ENCODE measurements at regions not wholly inside any gene's neighbourhood (a gene's known extent, or its start where the extent isn't known, plus 50 kb on each side); places are given as distances from the start of the nearest gene placed in this dataset.

DNA sequence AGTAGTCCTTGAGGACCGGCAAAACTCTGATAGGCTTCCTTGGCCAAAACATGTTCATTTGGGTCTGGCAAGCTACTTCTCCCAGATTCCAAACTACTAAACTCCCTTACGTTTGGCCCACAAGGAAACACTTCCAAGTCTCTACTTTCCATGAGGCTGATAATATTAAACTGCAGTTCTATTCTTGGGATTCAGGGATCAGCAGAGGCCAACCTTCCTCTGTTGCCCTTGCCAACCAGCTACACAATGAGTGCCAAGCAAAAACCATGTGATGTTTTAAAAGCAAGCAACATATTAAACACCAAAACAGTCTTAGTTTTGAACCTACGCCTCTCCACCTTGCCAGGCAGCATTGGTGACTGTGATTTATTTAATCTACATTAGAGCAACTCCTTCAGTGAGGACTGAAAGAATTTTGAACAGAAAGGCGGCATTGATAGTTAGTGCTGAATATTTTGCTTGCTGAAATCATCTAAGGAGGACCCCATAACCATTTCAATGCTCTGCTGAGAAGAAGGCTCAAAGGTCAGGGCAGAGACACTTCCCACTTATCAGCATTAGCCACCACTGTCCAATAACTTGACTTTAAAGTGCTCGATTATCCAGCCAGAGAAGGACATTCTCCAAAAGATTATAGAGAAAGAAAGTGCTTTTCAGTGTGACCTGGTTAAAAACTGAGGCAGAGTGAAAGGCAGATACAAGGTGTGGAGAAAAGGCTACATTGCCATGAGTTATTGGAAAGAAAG is 287.1 kb downstream of the TBC1D4 start:
- Histone ChIP-seq H3K4me3 (no peak overlapping the region), H4K20me1 (ENCODE audit: low read depth) (no peaks in the 10 kb centered on the region), H3K27me3 (no peaks in the 10 kb centered on the region), H3K27ac (no peak overlapping the region), H2AFZ (replicated peaks) (peak overlapping the region; percentile 78), H3K4me1 (peaks cover 52% of the 10 kb centered on the region), H3K36me3 (peaks cover 3% of the 10 kb centered on the region), H3K79me2 (ENCODE audit: low read depth) (no peaks in the 10 kb centered on the region), H3K9ac (no peak overlapping the region), H3K9me3 (ENCODE audit: low read depth) (no peaks in the 10 kb centered on the region), H3F3A (ENCODE audit: low read depth) (peaks cover 18% of the 10 kb centered on the region), H3K4me2 (peak overlapping the region; percentile 72)
- Mint-ChIP-seq H3K4me3 (peak overlapping the region; percentile 25), H3K27ac (peak overlapping the region; percentile 80), H3K27me3 (ENCODE audit: insufficient read depth, low read depth) (peaks cover 3% of the 10 kb centered on the region), H3K36me3 (peaks cover 9% of the 10 kb centered on the region), H3K4me1 (peaks cover 64% of the 10 kb centered on the region), H3K9me3 (peaks cover 18% of the 10 kb centered on the region)
- no peak for DNase-seq (ENCODE audit: low spot score)
- no peak for TF ChIP-seq EZH2 (IDR thresholded peaks at IDR 0.05)
- TF ChIP-seq, protein P1, sequence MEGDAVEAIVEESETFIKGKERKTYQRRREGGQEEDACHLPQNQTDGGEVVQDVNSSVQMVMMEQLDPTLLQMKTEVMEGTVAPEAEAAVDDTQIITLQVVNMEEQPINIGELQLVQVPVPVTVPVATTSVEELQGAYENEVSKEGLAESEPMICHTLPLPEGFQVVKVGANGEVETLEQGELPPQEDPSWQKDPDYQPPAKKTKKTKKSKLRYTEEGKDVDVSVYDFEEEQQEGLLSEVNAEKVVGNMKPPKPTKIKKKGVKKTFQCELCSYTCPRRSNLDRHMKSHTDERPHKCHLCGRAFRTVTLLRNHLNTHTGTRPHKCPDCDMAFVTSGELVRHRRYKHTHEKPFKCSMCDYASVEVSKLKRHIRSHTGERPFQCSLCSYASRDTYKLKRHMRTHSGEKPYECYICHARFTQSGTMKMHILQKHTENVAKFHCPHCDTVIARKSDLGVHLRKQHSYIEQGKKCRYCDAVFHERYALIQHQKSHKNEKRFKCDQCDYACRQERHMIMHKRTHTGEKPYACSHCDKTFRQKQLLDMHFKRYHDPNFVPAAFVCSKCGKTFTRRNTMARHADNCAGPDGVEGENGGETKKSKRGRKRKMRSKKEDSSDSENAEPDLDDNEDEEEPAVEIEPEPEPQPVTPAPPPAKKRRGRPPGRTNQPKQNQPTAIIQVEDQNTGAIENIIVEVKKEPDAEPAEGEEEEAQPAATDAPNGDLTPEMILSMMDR (IDR thresholded peaks at IDR 0.05) = no peak
- TF ChIP-seq EZH2phosphoT487 (IDR thresholded peaks at IDR 0.05) = no peak

DNA sequence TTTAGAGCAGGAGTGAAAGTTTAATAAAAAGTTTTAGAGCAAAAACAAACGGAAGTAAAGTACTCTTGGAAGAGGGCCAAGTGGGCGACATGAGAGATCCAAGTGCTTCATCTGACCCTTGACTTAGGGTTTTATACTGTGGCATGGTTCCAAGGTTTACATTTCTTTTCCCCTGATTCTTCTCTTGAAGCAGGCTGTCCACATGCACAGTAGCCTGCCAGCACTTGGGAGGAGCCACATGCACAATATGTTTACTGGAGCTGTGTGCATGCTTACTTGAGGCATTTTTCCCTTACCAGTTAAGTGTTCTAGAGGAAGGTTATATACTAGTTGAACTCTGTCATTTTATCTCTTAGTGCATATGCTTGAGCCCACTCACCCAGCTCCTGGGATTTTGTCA is 295.6 kb downstream of the TBC1D4 start:
- Mint-ChIP-seq H3K9me3 (peaks cover 68% of the 10 kb centered on the region), H3K27ac (no peak overlapping the region), H3K4me1 (no peaks in the 10 kb centered on the region), H3K36me3 (peaks cover 31% of the 10 kb centered on the region), H3K4me3 (no peak overlapping the region), H3K27me3 (ENCODE audit: insufficient read depth, low read depth) (no peaks in the 10 kb centered on the region)
- no peaks in the 10 kb centered on the region for H4K20me1 ChIP-seq (ENCODE audit: low read depth)
- no peaks in the 10 kb centered on the region for H3K4me1 ChIP-seq
- H3K4me3 ChIP-seq = no peak overlapping the region
- H3K4me2 ChIP-seq = no peak overlapping the region
- H3K27ac ChIP-seq = no peak overlapping the region
- no peak for DNase-seq (ENCODE audit: low spot score)
- TF ChIP-seq, protein P1 (IDR thresholded peaks at IDR 0.05) = no peak
- TF ChIP-seq EZH2 (IDR thresholded peaks at IDR 0.05) (no peak), EZH2phosphoT487 (IDR thresholded peaks at IDR 0.05) (no peak)
- no peak overlapping the region for H2AFZ ChIP-seq (replicated peaks)
- peaks cover 6% of the 10 kb centered on the region for H3K36me3 ChIP-seq
- H3F3A ChIP-seq (ENCODE audit: low read depth) = no peaks in the 10 kb centered on the region
- H3K79me2 ChIP-seq (ENCODE audit: low read depth) = no peaks in the 10 kb centered on the region
- peaks cover 7% of the 10 kb centered on the region for H3K9me3 ChIP-seq (ENCODE audit: low read depth)
- no peaks in the 10 kb centered on the region for H3K27me3 ChIP-seq
- H3K9ac ChIP-seq = no peak overlapping the region

DNA sequence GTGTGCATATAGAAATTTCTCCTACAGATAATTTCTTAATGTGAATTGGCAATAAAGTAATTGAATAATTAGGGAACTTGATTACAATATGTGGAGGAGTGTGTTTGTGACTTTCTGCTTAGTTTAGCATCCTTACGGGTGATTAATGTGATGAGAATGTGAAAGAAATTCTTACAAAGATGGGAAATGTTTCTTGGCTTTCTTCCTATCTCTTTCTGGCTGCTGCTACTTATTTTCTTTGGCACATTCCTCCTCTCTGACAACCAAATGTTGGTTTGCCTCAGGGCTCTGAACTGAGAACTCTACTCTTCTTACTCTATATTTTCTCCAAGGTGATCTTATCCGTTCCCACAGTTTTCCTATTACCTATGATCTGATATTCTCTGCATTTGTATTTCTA is 300.1 kb downstream of the TBC1D4 start:
- Mint-ChIP-seq H3K4me1 (no peaks in the 10 kb centered on the region), H3K27me3 (ENCODE audit: insufficient read depth, low read depth) (peaks cover 2% of the 10 kb centered on the region), H3K9me3 (peaks cover 39% of the 10 kb centered on the region), H3K36me3 (peaks cover 17% of the 10 kb centered on the region), H3K27ac (no peak overlapping the region), H3K4me3 (no peak overlapping the region)
- Histone ChIP-seq H3K27ac (no peak overlapping the region), H3K36me3 (no peaks in the 10 kb centered on the region), H4K20me1 (ENCODE audit: low read depth) (no peaks in the 10 kb centered on the region), H3K9ac (no peak overlapping the region), H2AFZ (replicated peaks) (no peak overlapping the region), H3K9me3 (ENCODE audit: low read depth) (peaks cover 7% of the 10 kb centered on the region), H3K4me1 (no peaks in the 10 kb centered on the region), H3K27me3 (no peaks in the 10 kb centered on the region), H3K79me2 (ENCODE audit: low read depth) (no peaks in the 10 kb centered on the region), H3K4me3 (no peak overlapping the region), H3F3A (ENCODE audit: low read depth) (no peaks in the 10 kb centered on the region), H3K4me2 (no peak overlapping the region)
- no peak for TF ChIP-seq EZH2phosphoT487 (IDR thresholded peaks at IDR 0.05)
- DNase-seq (ENCODE audit: low spot score) = no peak

DNA sequence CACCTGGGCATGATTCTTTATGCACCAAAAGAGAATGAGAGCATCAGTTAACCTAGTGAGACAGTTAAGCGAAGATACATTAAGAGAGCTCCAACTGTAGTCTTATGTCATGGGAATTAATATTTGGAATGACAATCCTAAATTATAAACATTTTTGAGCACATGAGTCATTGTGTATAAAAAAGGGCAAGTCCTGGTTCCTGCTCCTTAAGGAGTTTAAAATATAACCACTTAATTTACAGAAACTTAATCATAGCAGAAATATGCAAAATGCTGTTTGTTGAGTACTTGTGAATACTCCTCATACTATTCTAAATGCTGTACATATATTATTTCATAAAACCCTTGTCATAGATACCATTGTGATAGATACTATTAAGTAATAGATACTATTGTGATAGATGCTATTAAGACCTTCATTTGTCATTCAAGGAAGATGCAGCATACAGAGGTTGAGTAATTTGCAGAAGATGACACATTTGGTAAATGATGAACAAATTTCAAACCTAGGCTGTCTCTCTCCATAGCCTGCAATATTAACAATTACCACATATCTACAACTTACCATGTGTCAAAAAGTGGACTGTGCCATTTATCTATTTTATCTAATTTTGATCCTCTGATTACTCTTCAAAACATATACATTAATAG is 301.0 kb downstream of the TBC1D4 start:
- Histone ChIP-seq H4K20me1 (ENCODE audit: low read depth) (no peaks in the 10 kb centered on the region), H3K4me2 (no peak overlapping the region), H3K4me1 (no peaks in the 10 kb centered on the region), H3F3A (ENCODE audit: low read depth) (no peaks in the 10 kb centered on the region), H2AFZ (replicated peaks) (no peak overlapping the region), H3K79me2 (ENCODE audit: low read depth) (no peaks in the 10 kb centered on the region), H3K4me3 (no peak overlapping the region), H3K27ac (no peak overlapping the region), H3K36me3 (no peaks in the 10 kb centered on the region), H3K9me3 (ENCODE audit: low read depth) (peaks cover 7% of the 10 kb centered on the region), H3K27me3 (no peaks in the 10 kb centered on the region), H3K9ac (no peak overlapping the region)
- Mint-ChIP-seq H3K9me3 (peaks cover 39% of the 10 kb centered on the region), H3K27ac (no peak overlapping the region), H3K27me3 (ENCODE audit: insufficient read depth, low read depth) (peaks cover 2% of the 10 kb centered on the region), H3K4me1 (no peaks in the 10 kb centered on the region), H3K36me3 (peaks cover 15% of the 10 kb centered on the region), H3K4me3 (no peak overlapping the region)
- DNase-seq (ENCODE audit: low spot score) = no peak
- TF ChIP-seq EZH2phosphoT487 (IDR thresholded peaks at IDR 0.05) (no peak), EZH2 (IDR thresholded peaks at IDR 0.05) (no peak)
- TF ChIP-seq, protein P1 (IDR thresholded peaks at IDR 0.05) = no peak

Data from neural progenitor cell (in vitro differentiated cells).